ENCODE measurements at regions not wholly inside any gene's neighbourhood (a gene's known extent, or its start where the extent isn't known, plus 50 kb on each side); places are given as distances from the start of the nearest gene placed in this dataset.

DNA sequence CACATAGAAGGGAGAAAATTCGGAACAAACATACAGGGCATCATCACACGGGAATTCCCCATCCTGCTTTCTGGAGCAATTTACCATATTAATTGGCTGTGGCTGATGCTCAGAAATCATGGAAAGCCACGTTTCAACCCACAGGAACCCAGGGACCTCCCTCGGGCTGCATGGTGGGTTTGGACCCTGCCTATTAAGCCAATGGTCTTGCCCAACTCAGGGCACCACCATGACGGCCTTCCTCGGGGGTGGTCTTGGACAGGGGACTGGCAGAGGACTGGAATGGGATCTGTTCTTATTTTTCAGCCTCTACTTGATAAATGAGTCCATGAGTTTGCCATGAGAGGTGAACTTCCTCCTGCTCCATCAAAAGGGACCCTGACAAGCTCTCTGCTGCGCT lies 374.0 kb downstream of the SHANK2 start:
- Histone ChIP-seq H3K36me3 (ENCODE audit: insufficient read depth, low read length) (no peaks in the 10 kb centered on the region), H3F3A (ENCODE audit: insufficient read depth, low read length, poor library complexity, severe bottlenecking) (no peaks in the 10 kb centered on the region), H3K27ac (ENCODE audit: low read length) (no peak overlapping the region), H3K27me3 (ENCODE audit: insufficient read depth, low read depth, low read length) (no peaks in the 10 kb centered on the region), H3K9ac (ENCODE audit: low read length) (no peak overlapping the region), H3K79me2 (replicated peaks; ENCODE audit: insufficient read depth, low read length) (no peaks in the 10 kb centered on the region), H2AFZ (ENCODE audit: low read depth, low read length) (no peak overlapping the region), H3K9me3 (ENCODE audit: low read length) (no peaks in the 10 kb centered on the region), H4K20me1 (ENCODE audit: insufficient read depth) (no peaks in the 10 kb centered on the region), H3K4me3 (ENCODE audit: low read length) (no peak overlapping the region), H3K9me2 (ENCODE audit: insufficient read depth, low read length) (no peaks in the 10 kb centered on the region), H3K4me2 (ENCODE audit: low read length) (no peak overlapping the region)
- TF ChIP-seq SMC3 (conservative IDR thresholded peaks at IDR 0.05; ENCODE audit: poor library complexity), result no peak
- no peak for TF ChIP-seq POLR2AphosphoS5 (IDR thresholded peaks at IDR 0.05)

DNA sequence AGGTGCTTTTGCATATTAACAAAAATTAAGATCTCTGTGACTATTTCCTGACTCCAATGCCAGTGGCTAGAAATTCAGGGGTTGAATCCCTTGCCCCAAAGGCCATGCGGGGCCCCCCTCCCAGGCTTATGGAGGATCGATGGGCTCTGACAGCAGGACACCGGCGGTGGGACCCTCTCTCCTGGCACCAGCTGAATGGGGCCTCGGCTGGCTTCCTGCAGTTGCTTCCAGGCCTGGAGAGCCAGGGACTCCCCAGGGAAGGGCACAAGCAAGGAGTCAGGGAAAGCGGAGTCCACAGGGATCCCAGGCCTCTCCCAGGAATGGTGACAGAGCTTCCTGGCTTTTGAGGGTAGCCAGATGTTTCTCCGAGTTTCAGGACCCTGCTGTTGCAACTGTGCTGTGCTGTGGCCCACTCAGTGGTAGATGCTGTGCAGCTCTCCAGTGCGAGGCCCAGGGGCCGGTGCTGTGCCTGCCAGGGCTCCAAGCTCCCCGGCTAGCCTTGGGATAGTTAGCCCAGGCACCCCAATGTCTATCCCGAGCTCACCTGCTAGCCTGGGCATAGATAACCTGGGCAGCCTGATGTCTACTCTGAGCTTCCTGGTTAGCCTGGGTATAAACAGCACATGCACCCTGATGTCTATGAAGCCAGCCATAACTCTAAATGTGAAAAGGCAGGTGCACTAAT lies 372.6 kb downstream of the SHANK2 start:
- Histone ChIP-seq H3K4me3 (ENCODE audit: low read length) (no peak overlapping the region), H3K9ac (ENCODE audit: low read length) (no peak overlapping the region), H3K9me2 (ENCODE audit: insufficient read depth, low read length) (no peaks in the 10 kb centered on the region), H3F3A (ENCODE audit: insufficient read depth, low read length, poor library complexity, severe bottlenecking) (no peaks in the 10 kb centered on the region), H2AFZ (ENCODE audit: low read depth, low read length) (no peak overlapping the region), H3K4me2 (ENCODE audit: low read length) (no peak overlapping the region), H3K27ac (ENCODE audit: low read length) (no peak overlapping the region), H3K36me3 (ENCODE audit: insufficient read depth, low read length) (no peaks in the 10 kb centered on the region), H3K27me3 (ENCODE audit: insufficient read depth, low read depth, low read length) (no peaks in the 10 kb centered on the region), H3K9me3 (ENCODE audit: low read length) (no peaks in the 10 kb centered on the region), H3K79me2 (replicated peaks; ENCODE audit: insufficient read depth, low read length) (no peaks in the 10 kb centered on the region), H4K20me1 (ENCODE audit: insufficient read depth) (no peaks in the 10 kb centered on the region)
- TF ChIP-seq, protein P1, sequence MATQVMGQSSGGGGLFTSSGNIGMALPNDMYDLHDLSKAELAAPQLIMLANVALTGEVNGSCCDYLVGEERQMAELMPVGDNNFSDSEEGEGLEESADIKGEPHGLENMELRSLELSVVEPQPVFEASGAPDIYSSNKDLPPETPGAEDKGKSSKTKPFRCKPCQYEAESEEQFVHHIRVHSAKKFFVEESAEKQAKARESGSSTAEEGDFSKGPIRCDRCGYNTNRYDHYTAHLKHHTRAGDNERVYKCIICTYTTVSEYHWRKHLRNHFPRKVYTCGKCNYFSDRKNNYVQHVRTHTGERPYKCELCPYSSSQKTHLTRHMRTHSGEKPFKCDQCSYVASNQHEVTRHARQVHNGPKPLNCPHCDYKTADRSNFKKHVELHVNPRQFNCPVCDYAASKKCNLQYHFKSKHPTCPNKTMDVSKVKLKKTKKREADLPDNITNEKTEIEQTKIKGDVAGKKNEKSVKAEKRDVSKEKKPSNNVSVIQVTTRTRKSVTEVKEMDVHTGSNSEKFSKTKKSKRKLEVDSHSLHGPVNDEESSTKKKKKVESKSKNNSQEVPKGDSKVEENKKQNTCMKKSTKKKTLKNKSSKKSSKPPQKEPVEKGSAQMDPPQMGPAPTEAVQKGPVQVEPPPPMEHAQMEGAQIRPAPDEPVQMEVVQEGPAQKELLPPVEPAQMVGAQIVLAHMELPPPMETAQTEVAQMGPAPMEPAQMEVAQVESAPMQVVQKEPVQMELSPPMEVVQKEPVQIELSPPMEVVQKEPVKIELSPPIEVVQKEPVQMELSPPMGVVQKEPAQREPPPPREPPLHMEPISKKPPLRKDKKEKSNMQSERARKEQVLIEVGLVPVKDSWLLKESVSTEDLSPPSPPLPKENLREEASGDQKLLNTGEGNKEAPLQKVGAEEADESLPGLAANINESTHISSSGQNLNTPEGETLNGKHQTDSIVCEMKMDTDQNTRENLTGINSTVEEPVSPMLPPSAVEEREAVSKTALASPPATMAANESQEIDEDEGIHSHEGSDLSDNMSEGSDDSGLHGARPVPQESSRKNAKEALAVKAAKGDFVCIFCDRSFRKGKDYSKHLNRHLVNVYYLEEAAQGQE (IDR thresholded peaks at IDR 0.05; ENCODE audit: borderline replicate concordance), result no peak
- TF ChIP-seq EP300 (conservative IDR thresholded peaks at IDR 0.05; ENCODE audit: poor library complexity, severe bottlenecking), result no peak
- TF ChIP-seq, protein P2, sequence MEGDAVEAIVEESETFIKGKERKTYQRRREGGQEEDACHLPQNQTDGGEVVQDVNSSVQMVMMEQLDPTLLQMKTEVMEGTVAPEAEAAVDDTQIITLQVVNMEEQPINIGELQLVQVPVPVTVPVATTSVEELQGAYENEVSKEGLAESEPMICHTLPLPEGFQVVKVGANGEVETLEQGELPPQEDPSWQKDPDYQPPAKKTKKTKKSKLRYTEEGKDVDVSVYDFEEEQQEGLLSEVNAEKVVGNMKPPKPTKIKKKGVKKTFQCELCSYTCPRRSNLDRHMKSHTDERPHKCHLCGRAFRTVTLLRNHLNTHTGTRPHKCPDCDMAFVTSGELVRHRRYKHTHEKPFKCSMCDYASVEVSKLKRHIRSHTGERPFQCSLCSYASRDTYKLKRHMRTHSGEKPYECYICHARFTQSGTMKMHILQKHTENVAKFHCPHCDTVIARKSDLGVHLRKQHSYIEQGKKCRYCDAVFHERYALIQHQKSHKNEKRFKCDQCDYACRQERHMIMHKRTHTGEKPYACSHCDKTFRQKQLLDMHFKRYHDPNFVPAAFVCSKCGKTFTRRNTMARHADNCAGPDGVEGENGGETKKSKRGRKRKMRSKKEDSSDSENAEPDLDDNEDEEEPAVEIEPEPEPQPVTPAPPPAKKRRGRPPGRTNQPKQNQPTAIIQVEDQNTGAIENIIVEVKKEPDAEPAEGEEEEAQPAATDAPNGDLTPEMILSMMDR (IDR thresholded peaks at IDR 0.05; ENCODE audit: poor library complexity, severe bottlenecking), result no peak
- TF ChIP-seq POLR2AphosphoS5 (IDR thresholded peaks at IDR 0.05), result no peak
- no peak for TF ChIP-seq SMC3 (conservative IDR thresholded peaks at IDR 0.05; ENCODE audit: poor library complexity)
- TF ChIP-seq RAD21 (conservative IDR thresholded peaks at IDR 0.05), result no peak
- no peak for TF ChIP-seq TAF1 (IDR thresholded peaks at IDR 0.05; ENCODE audit: low read depth)
- no peak for TF ChIP-seq MXI1 (conservative IDR thresholded peaks at IDR 0.05; ENCODE audit: poor library complexity, severe bottlenecking)
- no peak for TF ChIP-seq EZH2 (IDR thresholded peaks at IDR 0.05; ENCODE audit: borderline replicate concordance, insufficient read depth, low read length, poor library complexity, severe bottlenecking)
